Activated CD8-positive, alpha-beta memory T cell treated with anti-CD3 and anti-CD28 coated beads, Interleukin-2, amount 50 U/mL, for 24 hours (primary cell): ENCODE measurements at regions not wholly inside any gene's neighbourhood (a gene's known extent, or its start where the extent isn't known, plus 50 kb on each side); places are given as distances from the start of the nearest gene placed in this dataset.

Experiments
- DNase-seq: peaks from one replicate; pipeline ENCODE4 v3.0.0-alpha.2; 2020; ENCODE audit errors: extremely low read depth

DNA sequence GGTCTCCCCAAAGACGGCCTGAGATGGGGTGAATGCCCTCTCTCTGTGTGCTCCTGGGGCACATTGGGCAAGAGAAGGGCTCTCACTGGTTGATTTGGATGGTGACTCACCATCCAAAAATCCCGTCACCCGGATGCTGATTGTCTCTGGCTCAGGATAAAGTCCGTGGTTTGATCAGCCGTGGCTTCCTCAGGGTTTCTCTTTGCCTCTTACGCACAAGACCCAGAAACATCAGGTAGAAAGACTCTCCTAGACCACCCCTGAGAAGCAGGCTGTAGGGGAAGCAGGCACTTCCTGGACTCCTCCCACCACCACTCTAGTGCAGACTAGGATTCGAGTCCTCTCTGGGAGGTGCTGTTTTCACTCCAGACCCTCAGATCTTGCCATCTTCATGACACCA, 176.1 kb upstream of the NCAM1 start:
- DNase-seq, result no peak

DNA sequence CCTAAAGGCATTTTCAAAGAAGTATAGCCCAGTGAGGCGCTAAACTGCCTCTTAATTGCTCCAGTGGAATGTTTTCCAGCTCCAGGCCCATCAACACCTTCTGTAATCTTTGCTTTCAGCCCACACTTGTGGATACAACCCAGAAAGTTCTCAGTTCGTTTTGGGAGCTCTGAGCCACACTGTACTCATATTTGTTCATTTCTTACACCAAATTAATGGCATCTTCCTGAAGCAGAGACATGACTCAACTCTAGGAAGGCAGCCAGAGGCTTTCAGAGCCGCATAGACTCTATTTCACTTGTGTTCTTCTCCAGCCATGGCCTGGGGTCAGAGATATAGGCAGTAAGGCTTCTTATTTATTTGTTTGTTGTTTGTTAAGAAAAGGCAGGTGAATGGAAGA, 175.5 kb upstream of the NCAM1 start:
- no peak for DNase-seq

DNA sequence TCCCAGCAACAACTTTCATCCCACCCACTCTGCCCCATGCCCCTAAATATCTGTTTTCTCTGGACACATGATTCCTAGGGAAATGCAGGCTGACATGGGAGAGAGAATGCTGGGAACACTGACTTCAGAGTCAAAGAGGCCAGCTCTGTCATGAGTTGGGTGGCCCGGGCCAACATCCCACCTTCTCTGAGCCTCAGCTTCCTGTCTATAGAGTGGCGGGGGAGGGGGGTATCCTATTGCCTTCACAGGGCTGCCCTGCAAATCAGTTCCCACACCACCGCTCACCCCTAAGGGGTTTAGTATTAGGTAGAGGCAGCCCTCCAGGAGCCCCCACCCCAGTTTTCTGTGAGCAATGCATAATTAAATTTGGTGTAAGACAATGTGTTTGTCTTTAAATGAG, 175.0 kb upstream of the NCAM1 start:
- DNase-seq, result no peak

- no peak for DNase-seq
Measured at GRCh38 chr11:112786886-112787530, 174.2 kb upstream of the NCAM1 start.

GRCh38 chr11:112789481-112789880, 171.7 kb upstream of the NCAM1 start:
- no peak for DNase-seq

DNA sequence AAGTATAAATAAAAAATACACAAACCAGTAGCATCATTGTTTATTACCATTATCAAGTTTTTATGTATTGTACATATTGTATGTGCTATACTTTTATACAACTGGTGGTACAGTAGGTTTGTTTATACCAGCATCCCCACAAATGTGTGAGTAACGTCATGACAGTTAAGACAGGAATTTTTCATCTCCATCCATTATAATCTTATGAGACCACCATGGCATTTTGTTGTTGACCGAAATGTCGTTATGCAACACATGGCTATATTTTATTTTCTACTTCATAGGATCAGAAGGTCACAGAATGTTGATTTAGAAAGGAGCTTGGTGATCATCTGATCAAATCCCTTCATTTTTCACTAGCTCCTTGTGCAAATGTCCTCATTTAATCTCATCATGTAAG, 170.9 kb upstream of the NCAM1 start:
- no peak for DNase-seq

- DNase-seq, result no peak
Measured at GRCh38 chr11:112792070-112792469, 169.2 kb upstream of the NCAM1 start.

- DNase-seq, result no peak
Measured at GRCh38 chr11:112793416-112793815, 167.8 kb upstream of the NCAM1 start.

DNA sequence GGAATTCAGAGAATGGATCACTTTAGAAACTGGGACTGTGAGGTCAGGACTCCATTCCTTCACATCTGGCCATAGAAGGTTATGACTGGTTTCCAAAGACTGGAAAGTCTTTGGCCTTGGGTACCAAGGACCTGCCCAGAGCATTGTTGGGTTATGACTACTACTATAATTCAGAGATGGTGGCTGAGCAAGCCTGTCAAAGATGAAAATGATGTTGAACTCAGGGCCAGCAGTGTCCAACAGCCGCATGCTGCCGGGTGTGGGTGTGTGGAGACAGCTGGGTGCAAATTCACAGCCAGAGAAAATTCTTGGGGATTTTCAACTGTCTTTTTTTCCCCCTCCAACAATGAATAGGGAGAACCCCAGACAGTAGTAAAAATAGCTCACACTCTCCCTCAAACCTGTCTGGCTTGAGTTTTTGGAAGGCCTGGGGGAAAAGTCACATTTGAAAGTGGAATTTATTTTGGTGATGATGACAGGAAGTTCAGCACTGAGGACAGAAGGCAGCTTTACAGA, 166.8 kb upstream of the NCAM1 start:
- DNase-seq, result no peak

DNA sequence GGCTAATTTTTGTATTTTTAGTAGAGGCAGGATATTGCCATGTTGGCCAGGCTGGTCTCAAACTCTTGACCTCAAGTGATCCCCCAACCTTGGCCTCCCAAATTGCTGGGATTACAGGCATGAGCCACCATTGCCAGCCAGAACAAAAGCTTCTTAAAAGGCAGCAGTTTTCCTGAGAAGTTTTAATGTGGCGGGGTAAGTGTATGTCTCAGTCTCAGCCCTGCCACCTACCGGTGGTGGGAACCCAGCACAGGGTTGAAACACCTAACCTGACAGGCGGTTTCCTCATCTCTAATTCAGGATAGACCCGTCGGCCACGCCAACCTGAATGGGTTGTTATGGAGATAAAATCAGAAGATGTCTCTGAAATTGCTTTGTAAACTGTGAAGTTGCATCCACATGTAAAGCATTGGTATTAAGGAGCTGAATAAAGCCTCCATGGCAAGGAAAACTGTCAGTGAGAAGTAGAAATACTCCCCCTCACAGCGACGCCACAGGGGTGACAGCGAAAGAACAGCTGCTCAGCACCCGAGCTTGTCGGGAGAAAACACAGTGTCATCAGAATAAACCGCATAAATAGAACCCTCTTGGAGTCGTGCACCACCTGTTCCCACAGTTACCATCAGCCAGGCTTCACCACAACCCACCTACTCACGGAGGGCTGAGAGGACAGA, 165.9 kb upstream of the NCAM1 start:
- no peak for DNase-seq

- no peak for DNase-seq
Measured at GRCh38 chr11:112795911-112796649, 165.1 kb upstream of the NCAM1 start.

DNA sequence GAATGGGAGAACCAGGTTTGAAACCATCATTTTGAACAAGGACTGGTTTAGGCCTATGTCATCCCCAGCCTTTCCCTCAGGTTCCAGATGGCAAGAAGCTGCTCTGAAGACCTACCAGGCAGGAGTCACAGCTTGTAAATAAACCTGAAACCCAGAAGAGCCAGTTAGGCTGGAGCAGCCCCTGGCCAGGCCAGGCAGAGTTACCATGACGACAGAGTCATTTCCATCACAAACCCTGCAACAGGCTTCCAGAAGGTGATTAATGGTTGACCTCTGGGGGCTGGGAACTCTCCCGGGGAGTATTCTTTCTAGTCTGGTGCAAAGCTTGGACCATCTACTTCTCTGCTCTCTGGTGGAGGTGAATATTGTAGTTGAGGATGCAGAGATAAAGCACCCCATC, 164.1 kb upstream of the NCAM1 start:
- no peak for DNase-seq

DNA sequence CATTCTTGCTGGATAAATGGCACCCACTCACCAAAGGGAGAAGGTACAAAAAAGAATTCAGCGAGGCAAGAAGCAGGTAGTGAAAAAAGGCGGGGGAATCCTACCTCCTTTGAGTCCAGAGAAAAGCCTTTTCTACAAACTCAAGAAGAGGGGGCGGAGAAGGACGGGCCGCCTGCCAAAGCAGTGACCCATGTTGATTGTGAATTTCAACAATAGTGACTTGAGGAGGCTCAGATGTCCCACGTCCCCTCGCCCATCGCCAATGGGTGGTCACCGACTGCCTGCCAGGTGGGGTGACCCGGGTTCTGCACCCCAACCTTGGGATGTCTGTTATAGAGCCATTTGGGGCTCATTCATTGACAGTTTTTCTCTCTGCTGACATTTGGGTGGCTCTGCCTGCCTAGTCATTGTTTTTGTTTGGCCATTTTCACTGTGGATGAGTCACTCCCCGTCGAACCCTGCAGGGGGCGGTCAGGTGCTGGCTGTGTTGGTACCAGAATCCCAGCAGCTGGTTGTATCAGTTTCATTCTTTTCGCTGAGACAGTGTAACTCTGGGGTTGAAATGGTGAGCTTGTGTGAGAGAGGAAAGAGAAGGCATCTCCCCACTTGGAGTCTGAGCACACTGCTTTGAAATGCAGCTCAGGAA, 163.4 kb upstream of the NCAM1 start:
- DNase-seq, result no peak

DNA sequence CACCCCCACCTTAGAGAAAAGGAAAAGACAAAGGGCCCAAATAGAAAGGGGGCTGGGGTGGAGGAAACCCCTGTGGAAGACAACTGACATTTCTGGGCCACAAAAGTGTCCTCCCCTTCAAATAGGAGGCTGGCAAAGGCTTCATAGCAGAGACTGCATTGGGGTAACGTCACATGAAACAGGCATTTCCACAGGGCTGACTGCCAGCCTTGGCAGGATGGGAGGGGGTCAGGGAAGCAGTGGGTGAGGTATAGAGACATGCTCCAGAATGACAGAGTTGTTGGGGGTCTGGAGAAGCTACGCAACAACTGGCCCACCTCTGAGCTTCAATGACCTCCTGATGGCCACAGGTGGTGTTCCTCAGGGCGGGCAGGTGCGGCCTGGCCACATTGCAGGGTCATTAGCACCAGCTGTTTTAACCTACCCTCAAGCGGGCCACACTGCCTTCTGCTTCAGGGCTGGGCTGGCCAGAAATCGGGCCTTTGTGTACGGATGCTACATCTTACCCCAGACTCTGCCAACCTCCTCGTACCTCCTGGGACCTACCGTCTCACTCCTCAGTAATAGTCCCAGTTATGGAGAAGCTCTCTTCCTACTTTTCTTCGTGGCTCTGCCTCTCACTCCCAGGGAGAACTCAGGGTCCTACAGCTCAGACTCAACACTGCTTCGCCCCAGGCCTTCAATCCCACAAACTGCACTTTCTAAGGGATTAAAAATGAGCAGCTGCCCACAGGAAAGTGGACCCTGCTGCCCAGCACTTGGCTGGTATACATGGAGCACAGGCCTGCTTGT, 160.0 kb upstream of the NCAM1 start:
- DNase-seq, result no peak

DNA sequence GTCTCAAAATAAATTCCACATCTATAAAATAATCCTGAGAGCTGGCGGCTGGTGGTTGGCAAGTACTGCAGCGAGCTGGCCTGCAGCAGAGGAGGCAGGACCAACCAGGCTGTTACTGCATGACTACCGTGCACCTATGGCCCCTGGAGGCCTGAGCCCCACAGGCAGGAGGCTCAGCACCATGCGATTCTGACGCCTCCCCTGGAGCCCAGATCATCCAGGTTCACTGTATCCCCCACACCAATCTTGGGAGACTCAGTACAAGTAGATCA, 159.5 kb upstream of the NCAM1 start:
- no peak for DNase-seq

GRCh38 chr11:112805658-112806057, 155.6 kb upstream of the NCAM1 start:
- DNase-seq, result no peak

DNA sequence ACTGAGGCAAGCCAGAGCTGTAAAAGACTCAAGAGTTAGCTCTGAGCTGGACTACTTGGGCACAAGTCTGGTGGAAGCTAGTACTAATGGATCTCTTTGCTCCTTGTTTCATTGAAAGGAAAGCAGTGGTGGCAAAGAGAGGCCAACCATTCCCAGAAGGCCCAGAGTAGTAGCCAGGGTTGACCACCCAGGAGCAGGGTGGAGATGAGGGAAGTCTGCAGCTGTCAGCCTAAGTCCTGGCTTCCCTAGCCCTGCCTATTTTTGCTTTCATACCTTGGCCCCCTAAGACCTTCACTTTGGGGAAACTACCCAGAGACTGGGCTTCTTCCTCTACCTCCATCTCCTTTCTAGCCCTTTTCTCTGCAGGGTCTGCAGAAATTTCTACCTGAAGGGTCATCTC, 155.0 kb upstream of the NCAM1 start:
- no peak for DNase-seq

- DNase-seq, result no peak
Measured at GRCh38 chr11:112806876-112807275, 154.3 kb upstream of the NCAM1 start.

DNA sequence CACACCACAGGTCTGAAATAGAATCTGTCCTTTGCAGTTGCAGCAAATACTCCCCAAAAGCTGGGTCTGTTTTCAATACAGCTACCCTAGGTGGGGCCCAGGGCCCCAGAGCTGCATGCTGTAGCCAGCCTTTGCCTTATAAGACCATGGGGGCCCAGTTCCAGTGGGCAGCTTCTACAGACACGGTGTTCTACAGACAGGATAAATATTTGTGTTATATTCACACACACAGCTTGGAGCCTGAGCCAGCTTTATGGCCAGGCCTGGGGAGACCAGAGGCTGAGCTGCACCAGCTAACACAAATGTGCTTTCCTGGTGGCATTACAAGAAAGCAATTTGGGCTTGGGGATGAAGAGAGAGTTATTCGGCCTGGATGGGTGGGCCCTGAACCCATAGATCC, 151.8 kb upstream of the NCAM1 start:
- DNase-seq, result no peak

DNA sequence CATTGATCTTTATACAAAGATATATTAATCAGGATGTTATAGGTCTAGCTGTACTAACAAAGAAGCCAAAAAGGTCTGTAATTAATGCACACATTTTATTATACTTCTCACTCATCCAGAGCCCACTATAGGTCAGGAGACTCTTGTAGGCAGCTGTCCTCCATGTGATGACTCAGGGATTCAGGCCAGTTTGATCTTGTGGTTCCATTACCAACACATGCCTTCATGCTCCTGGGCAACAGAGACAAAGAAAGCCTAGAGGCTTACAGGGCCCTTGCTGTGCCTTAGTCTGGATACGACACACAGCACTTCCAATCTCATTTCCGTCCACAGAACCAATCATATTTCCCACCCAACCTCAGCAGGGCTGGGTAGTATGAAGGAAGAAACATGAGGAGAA, 150.3 kb upstream of the NCAM1 start:
- no peak for DNase-seq

- no peak for DNase-seq
Measured at GRCh38 chr11:112811783-112812182, 149.4 kb upstream of the NCAM1 start.

DNA sequence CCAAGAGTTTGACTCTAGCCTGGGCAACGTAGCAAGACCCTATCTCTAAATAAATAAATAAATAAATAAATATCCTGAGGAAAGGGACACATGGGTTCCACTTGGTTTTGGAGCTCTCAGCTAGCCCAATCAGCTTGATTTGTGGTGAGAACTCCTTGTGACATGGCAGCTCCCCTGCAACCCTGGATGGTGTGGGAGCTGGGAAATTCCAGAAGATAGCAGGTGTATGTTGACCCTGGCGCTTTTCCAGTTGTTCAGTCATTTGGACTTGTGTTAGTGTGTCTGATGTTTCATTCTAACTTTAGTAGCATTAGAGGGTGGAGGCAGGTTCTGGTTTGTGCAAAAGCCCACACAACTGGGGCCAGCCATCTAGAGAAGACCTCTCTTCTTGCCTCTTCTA, 148.5 kb upstream of the NCAM1 start:
- DNase-seq, result no peak
